ENCODE measurements at regions not wholly inside any gene's neighbourhood (a gene's known extent, or its start where the extent isn't known, plus 50 kb on each side); places are given as distances from the start of the nearest gene placed in this dataset.
"Not testable (repeated sequence)": the region's sequence is repeated elsewhere in the genome, so short reads cannot be mapped to it uniquely, and the experiment has no call there.

GRCh38 chr1:215023155-215023832, 59.2 kb upstream of the KCNK2 start:
- Mint-ChIP-seq H3K4me3 (no peak overlapping the region), H3K36me3 (ENCODE audit: insufficient read depth in 2 of 2) (no peaks in the 10 kb centered on the region), H3K9me3 (peaks cover 0 to 6% of the 10 kb centered on the region in 2 donors), H3K27me3 (ENCODE audit: low read depth) (no peaks in the 10 kb centered on the region), H3K27ac (no peak overlapping the region), H3K4me1 (ENCODE audit: low read depth) (no peaks in the 10 kb centered on the region)
- ATAC-seq (replicated peaks in 1 of 2): no peak
- DNase-seq: no peak

GRCh38 chr1:215028954-215029353, 53.6 kb upstream of the KCNK2 start:
- ATAC-seq (replicated peaks in 1 of 2) (no peak), DNase-seq (no peak)
- Mint-ChIP-seq H3K27ac (no peak overlapping the region), H3K36me3 (ENCODE audit: insufficient read depth in 2 of 2) (no peaks in the 10 kb centered on the region), H3K4me3 (no peak overlapping the region), H3K27me3 (ENCODE audit: low read depth) (no peaks in the 10 kb centered on the region), H3K9me3 (peaks cover 0 to 2% of the 10 kb centered on the region in 2 donors), H3K4me1 (ENCODE audit: low read depth) (no peaks in the 10 kb centered on the region)

- ATAC-seq (replicated peaks in 1 of 2); H3K4me3 Mint-ChIP-seq; H3K4me1 Mint-ChIP-seq (ENCODE audit: low read depth); H3K9me3 Mint-ChIP-seq; H3K27ac Mint-ChIP-seq; H3K36me3 Mint-ChIP-seq (ENCODE audit: insufficient read depth in 2 of 2); DNase-seq; H3K27me3 Mint-ChIP-seq (ENCODE audit: low read depth): not testable (repeated sequence)
Measured at GRCh38 chr1:215030581-215030980, 52.0 kb upstream of the KCNK2 start.

GRCh38 chr1:215031392-215031791, 51.1 kb upstream of the KCNK2 start:
- ATAC-seq (replicated peaks in 1 of 2) (no peak), DNase-seq (no peak)
- Mint-ChIP-seq H3K4me3 (no peak overlapping the region), H3K4me1 (ENCODE audit: low read depth) (no peaks in the 10 kb centered on the region), H3K27ac (no peak overlapping the region), H3K9me3 (peaks cover 0 to 2% of the 10 kb centered on the region in 2 donors), H3K36me3 (ENCODE audit: insufficient read depth in 2 of 2) (no peaks in the 10 kb centered on the region), H3K27me3 (ENCODE audit: low read depth) (no peaks in the 10 kb centered on the region)
